Body of pancreas (tissue), 4 donors: ENCODE measurements at regions not wholly inside any gene's neighbourhood (a gene's known extent, or its start where the extent isn't known, plus 50 kb on each side); places are given as distances from the start of the nearest gene placed in this dataset.

Source experiments
- POLR2A ChIP-seq, 3 donors: fragments of 450-650 bp; IDR thresholded peaks; one replicate each; pipeline ENCODE4 v1.6.1; 2016; ENCODE audit warnings: antibody characterized with exemption in 3 of 3, mild to moderate bottlenecking in 2 of 3
- TF ChIP-seq, protein P1 (sequence below), 7 experiments: fragments of 450-650 bp in 4 of 7; fragments of 200-600 bp in 3 of 7; sonication (generic) in 3 of 7; IDR thresholded peaks; one replicate each; pipeline ENCODE4 v1.5.1; 2016 to 2019; ENCODE audit warnings: antibody characterized with exemption in 7 of 7

DNA sequence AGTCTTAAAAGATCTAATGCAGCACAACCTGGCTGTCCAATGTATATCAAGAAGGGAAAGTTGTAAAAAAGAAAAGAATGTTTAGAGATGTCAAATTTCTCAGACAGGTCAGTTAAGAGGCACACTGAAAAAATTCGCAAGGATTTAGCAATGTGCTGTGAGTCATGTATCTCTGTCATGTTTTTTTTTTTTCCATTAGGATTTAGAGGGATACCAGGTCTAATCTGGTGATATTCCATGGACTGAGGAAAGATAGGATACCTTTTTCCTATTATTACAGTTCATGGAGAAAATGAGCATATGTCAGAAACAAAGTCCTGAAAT, 815.4 kb upstream of the PCDH10 start:
- TF ChIP-seq, protein P1, sequence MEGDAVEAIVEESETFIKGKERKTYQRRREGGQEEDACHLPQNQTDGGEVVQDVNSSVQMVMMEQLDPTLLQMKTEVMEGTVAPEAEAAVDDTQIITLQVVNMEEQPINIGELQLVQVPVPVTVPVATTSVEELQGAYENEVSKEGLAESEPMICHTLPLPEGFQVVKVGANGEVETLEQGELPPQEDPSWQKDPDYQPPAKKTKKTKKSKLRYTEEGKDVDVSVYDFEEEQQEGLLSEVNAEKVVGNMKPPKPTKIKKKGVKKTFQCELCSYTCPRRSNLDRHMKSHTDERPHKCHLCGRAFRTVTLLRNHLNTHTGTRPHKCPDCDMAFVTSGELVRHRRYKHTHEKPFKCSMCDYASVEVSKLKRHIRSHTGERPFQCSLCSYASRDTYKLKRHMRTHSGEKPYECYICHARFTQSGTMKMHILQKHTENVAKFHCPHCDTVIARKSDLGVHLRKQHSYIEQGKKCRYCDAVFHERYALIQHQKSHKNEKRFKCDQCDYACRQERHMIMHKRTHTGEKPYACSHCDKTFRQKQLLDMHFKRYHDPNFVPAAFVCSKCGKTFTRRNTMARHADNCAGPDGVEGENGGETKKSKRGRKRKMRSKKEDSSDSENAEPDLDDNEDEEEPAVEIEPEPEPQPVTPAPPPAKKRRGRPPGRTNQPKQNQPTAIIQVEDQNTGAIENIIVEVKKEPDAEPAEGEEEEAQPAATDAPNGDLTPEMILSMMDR (IDR thresholded peaks at IDR 0.05): no peak
- TF ChIP-seq POLR2A (IDR thresholded peaks at IDR 0.05): no peak
